HG03060 (cell line): ENCODE measurements at regions not wholly inside any gene's neighbourhood (a gene's known extent, or its start where the extent isn't known, plus 50 kb on each side); places are given as distances from the start of the nearest gene placed in this dataset.
"Not testable (repeated sequence)": the region's sequence is repeated elsewhere in the genome, so short reads cannot be mapped to it uniquely, and the experiment has no call there.

Experiments
- ATAC-seq: cut with Tn5 transposase; IDR thresholded peaks from one replicate; pipeline ENCODE4 v1.9.1; 2021; ENCODE audit warnings: low read depth, moderate number of reproducible peaks; ENCODE audit not compliant: unreplicated experiment

GRCh38 chr3:39558775-39559306, 91.4 kb downstream of the MOBP start:
- no peak for ATAC-seq

DNA sequence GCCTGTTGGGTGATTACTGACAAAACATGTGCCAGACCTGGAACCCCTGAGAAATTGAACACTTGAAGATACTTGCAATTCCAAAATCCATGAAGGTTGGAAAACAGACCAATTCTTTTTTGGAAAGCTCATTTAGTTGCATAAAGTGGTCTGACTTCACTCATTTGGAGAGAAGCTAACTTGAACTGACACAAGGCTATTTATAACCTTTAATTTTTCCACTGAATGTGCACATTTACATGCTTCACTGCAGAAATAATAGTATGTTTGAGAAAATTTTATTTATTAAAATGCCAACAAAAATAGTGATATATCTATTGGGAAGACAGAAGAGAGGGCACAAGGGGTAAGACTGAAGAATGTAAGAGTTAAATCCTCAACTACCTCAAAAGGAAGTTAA, 92.1 kb downstream of the MOBP start:
- no peak for ATAC-seq

DNA sequence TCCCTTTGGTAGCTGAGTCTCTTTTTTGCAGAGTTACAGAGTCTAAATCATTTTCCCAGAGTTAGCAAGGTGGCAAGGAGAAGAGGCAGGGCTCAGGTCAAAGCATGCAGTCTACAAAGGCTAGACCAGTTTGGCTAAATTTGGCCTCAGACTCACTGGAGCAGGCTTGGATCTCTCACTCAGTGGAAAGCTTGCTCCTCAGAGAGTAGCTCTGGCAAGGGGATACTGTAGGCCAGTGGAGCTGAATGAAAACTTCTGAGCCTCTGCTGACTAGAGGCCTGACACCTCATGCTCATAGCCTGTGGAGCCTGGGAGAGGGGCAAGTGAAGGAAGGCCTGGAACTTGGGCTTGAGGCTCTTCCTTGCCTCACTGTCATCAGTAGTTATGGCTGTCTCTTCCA, 101.0 kb downstream of the MOBP start:
- ATAC-seq = no peak

DNA sequence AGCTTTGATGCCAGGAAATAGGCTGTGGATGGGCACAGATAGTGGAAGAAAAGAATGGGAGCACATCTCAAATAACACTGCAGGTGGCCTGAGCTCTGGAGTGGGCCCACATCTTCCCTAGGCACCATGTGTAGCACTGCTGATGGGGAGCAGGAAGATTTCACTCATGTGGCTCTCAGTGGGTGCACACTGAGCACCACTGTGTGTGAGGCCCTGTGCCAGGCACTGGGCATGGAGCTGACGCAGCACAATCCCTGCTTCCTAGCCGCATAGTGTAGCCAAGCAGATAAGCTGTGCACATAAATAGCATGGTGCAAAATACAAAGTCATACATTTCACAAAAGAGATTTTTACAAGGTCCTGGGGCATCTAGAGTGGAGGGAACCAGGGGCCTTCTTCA, 101.6 kb downstream of the MOBP start:
- ATAC-seq = no peak

GRCh38 chr3:39573392-39573791, 105.9 kb downstream of the MOBP start:
- ATAC-seq = no peak

GRCh38 chr3:39577541-39577940, 110.1 kb downstream of the MOBP start:
- ATAC-seq = no peak

DNA sequence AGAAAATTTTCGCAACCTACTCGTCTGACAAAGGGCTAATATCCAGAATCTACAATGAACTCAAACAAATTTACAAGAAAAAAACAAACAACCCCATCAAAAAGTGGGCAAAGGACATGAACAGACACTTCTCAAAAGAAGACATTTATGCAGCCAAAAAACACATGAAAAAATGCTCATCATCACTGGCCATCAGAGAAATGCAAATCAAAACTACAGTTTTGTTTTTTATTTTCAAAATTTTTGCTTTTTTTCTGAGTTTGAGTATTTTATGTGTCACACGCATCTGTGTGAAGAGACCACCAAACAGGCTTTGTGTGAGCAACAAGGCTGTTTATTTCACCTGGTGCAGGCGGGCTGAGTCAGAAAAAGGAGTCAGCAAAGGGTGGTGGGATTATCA, 118.7 kb downstream of the MOBP start:
- not testable (repeated sequence) for ATAC-seq

- no peak for ATAC-seq
These were observed 119.6 kb downstream of the MOBP start for GRCh38 chr3:39587113-39587512.

GRCh38 chr3:39590806-39591205, 123.3 kb downstream of the MOBP start:
- no peak for ATAC-seq

DNA sequence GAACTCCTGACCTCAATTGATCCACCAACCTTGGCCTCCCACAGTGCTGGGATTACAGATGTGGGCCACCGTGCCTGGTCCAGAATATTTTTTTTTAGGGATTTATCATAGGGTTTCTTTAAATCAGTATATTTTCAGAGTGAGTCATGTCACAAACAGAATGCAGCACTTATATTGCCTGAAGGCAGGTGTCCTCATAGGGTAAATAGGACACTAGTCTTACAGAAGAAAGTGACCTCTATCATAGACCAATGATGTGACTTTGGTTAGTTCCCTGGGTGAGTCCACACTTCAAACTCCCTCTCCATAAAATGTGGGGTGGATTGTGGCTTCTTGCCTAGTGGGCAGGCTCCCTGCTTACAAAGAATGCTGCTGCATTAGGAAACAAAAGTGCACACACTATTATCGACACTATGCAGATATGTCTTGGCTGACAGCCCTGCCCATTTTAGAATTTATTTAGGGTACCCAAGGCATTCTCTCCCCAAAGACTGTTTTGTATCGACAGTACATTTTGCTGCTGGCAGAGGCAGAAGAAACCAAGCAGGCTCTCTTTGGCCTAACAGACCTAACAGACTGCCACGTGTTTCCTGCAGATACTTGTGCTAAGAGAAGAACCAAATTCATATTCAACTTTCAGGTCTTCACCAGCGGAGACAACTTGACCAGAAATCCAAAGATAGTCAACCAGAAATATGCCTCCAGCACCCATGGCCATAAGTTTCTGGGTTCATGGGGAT, 125.0 kb downstream of the MOBP start:
- no peak for ATAC-seq

DNA sequence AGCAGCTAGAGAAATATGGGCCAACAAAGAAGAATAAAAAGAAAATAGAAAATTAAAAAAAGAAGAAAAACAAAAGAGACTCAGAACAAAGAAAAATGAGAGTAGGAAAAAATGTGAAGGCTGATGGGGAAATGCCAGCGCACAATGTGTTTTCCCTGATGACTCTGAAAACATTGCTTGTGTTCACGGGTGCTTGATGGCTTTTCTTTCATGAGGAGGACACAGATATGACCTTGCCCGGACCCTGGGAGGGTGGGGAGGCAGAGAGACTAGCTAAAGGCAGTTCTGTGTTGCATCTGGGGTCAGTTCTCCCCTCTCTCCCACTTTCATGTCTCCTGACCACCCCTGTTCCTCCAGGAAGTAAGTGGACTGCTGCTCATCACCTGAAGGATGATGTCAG, 125.9 kb downstream of the MOBP start:
- no peak for ATAC-seq

DNA sequence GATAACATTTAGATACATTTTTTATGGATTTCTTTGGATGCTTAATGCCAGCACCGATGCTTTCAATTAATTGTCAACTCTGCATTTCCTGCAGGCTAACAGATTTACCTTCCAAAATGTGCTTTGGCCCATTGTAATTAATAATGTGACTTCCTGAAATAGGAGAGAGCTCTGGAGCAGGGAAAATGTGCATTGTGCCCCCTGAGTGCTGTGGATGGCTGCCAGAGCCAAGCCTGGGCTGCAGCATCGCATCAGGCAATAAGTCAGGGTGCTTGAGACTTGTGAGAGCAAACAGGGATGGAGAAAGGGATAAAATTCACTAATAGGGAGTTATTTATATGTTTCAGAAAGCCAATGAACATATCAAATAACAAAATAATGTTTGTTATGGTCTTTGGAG, 133.8 kb downstream of the MOBP start:
- ATAC-seq = no peak

DNA sequence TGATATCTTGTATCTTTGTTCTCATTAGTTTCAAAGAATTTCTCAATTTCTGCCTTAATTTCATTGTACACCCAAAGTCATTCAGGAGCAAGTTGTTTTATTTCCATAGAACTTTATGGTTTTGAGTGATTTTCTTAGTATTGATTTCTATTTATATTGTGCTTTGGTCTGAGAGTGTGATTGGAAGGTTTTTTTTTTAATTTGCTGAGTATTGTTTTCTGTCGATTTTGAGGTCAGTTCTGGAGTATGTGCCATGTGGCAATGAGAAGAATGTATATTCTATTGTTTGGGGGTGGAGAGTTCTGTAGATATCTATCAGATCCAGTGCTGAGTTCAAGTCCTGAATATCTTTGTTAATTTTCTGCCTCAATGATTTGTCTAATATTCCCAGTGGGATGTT, 138.4 kb downstream of the MOBP start:
- no peak for ATAC-seq

DNA sequence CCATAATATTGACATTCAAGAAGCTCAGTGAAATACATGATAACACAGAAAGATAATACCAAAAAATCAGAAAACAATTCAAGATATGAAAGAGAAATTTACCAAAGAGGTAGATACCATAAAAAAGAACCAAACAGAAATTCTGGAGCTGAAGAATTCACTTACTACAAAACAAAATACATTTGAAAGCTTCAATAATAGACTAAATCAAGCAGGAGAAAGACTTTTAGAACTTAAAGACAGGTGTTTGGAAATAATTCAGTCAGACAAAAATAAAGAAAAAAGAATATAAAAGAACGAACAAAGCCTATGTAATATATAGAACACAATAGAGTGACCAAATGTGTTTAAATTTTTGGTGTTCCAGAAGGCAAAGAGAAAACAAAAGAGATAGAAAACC, 158.7 kb downstream of the MOBP start:
- ATAC-seq = no peak

DNA sequence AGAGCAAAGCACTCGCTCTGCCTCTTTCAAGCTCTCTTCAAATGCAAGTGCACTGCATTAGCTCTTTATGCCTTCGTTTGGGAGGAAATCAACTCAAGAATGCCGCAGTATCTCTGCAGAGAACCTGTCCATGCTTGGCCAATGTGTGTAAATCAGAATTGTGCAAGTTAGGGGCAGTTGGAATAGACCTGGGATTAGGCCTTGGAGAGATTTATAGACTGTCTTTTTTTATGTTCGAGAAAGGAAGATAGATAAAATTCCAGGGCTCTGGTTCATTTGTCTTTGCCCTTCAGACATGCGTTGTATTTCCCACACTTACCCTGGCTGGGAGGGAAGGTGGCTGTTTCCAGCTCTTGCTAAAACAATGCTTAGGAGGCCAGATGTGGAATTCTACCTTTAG, 163.7 kb downstream of the MOBP start:
- no peak for ATAC-seq

DNA sequence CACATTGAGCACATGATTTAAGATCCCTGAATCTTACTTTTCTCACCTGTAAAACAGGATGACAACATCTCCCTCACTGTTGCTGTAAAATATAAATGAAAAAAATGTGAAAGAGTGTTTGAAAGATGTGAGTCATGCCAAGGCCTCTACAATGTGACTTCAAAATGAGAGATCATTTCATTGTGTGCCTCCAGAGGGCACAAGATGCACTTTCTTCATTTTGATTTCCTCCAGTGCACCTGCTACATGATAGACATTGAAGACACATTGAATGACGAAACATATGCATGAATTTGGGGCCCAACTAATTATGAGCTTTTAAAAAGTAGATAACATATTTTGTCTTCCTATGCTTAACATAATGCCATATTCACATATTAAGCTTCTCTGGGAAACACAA, 170.3 kb downstream of the MOBP start:
- ATAC-seq = no peak

GRCh38 chr3:39638301-39638700, 170.8 kb downstream of the MOBP start:
- no peak for ATAC-seq

- no peak for ATAC-seq
These were observed 169.8 kb upstream of the MYRIP start for GRCh38 chr3:39639344-39640236.

DNA sequence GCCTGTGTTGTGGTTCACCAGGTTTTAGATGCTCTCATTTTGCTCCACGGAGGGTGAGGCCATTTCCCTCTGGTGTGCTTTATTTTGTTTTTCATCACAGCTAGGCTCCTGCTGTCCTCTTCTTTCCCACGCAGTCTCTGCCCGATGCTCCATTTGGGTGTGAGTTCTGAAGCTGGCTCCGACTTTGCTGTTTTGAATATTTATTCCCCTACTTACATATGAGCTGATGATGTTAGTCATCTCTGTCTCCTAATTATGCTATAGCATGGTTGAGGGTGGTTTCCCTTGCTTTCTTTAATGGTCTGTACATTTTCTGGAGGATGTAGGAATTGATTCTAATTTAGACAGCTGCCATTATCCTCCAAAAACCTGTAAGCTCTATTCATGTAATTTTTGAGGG, 168.1 kb upstream of the MYRIP start:
- no peak for ATAC-seq

- ATAC-seq = no peak
These were observed 165.2 kb upstream of the MYRIP start for GRCh38 chr3:39644176-39644575.

- not testable (repeated sequence) for ATAC-seq
These were observed 158.2 kb upstream of the MYRIP start for GRCh38 chr3:39651256-39651655.
